Psoas muscle (tissue), 7 donors: ENCODE measurements at regions not wholly inside any gene's neighbourhood (a gene's known extent, or its start where the extent isn't known, plus 50 kb on each side); places are given as distances from the start of the nearest gene placed in this dataset.

Experiments used
- ATAC-seq, 4 donors: fragments of 200-7000 bp; cut with Tn5 transposase; one replicate each; pipeline ENCODE4 v1.9.1; 2020; ENCODE audit warnings: moderate library complexity in 3 of 4, mild to moderate bottlenecking in 2 of 4
- DNase-seq, 2 donors: peaks; one replicate each; pipeline ENCODE4 v3.0.0-alpha.2; 2020
- H3K27ac ChIP-seq: fragments of 200-600 bp; one replicate; pipeline ENCODE4 v1.8.0; 2022
- H3K27me3 ChIP-seq, 3 donors: fragments of 200-600 bp in 1 of 3; one replicate each; pipeline versions ENCODE4 v1.6.1 to v1.8.0; 2013 to 2022; ENCODE audit warnings: low read length in 2 of 3, mild to moderate bottlenecking in 2 of 3, moderate library complexity in 1 of 3; ENCODE audit not compliant: insufficient read depth in 3 of 3
- H3K36me3 ChIP-seq, 2 donors: fragments of 200-600 bp in 1 of 2; one replicate each; pipeline versions ENCODE4 v1.6.1 to v1.8.0; 2013 to 2022; ENCODE audit warnings: low read depth in 1 of 2, mild to moderate bottlenecking in 1 of 2, moderate library complexity in 1 of 2; ENCODE audit not compliant: insufficient read depth in 1 of 2
- H3K4me1 ChIP-seq: fragments of 200-600 bp; one replicate; pipeline ENCODE4 v1.8.0; 2022
- H3K4me3 ChIP-seq: fragments of 200-600 bp; one replicate; pipeline ENCODE4 v1.8.0; 2022; ENCODE audit warnings: mild to moderate bottlenecking
- H3K9me3 ChIP-seq: fragments of 200-600 bp; one replicate; pipeline ENCODE4 v1.8.0; 2022
- WGBS, 3 donors: extraction: QIAGEN DNeasy Blood & Tissue Kit; methylation state at CpG; one replicate each; pipeline versions ENCODE4 v1.1.6 to v1.1.7; 2013; 5-methylcytosine and 5-hydroxymethylcytosine counted together
- intact Hi-C, 2 donors: fragments of 100-400 bp; cut with DNase I; formaldehyde crosslinking; loops; one replicate each; pipeline versions ENCODE4 v1.11.0 to v1.14.2; 2022
- TF ChIP-seq, protein P1 (sequence below): fragments of 200-600 bp; IDR thresholded peaks from one replicate; pipeline ENCODE4 v1.8.0; 2022; ENCODE audit warnings: antibody characterized with exemption
- donor health status: healthy with polysubstance abuse.
- donor health status: DM: no; HTN: no; CAD: no; lungs with moderate emphysema.
- donor health status: Bipolar disorder and iron deficiency.
- donor health status: healthy.
- donor health status: DM: yes; HTN: yes; CAD: no.
- donor health status: DM: no; HTN: no; CAD: no.
- donor health status: DM: yes; HTN: yes; CAD: no.

GRCh38 chr5:90133941-90134340 lies 275.6 kb downstream of the CETN3 start:
- Histone ChIP-seq H3K9me3 (no peaks in the 10 kb centered on the region), H3K27me3 (no peaks in the 10 kb centered on the region), H3K4me3 (no peak overlapping the region), H3K27ac (no peak overlapping the region), H3K36me3 (no peaks in the 10 kb centered on the region), H3K4me1 (peaks cover 14% of the 10 kb centered on the region)
- TF ChIP-seq, protein P1, sequence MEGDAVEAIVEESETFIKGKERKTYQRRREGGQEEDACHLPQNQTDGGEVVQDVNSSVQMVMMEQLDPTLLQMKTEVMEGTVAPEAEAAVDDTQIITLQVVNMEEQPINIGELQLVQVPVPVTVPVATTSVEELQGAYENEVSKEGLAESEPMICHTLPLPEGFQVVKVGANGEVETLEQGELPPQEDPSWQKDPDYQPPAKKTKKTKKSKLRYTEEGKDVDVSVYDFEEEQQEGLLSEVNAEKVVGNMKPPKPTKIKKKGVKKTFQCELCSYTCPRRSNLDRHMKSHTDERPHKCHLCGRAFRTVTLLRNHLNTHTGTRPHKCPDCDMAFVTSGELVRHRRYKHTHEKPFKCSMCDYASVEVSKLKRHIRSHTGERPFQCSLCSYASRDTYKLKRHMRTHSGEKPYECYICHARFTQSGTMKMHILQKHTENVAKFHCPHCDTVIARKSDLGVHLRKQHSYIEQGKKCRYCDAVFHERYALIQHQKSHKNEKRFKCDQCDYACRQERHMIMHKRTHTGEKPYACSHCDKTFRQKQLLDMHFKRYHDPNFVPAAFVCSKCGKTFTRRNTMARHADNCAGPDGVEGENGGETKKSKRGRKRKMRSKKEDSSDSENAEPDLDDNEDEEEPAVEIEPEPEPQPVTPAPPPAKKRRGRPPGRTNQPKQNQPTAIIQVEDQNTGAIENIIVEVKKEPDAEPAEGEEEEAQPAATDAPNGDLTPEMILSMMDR = no peak
- no peak for DNase-seq
- WGBS, 3 donors = 46 to 70% (median 46%) methylated on average over 2 of the region's 2 CpGs
- intact Hi-C loops = no loop called here
- no peak for ATAC-seq

DNA sequence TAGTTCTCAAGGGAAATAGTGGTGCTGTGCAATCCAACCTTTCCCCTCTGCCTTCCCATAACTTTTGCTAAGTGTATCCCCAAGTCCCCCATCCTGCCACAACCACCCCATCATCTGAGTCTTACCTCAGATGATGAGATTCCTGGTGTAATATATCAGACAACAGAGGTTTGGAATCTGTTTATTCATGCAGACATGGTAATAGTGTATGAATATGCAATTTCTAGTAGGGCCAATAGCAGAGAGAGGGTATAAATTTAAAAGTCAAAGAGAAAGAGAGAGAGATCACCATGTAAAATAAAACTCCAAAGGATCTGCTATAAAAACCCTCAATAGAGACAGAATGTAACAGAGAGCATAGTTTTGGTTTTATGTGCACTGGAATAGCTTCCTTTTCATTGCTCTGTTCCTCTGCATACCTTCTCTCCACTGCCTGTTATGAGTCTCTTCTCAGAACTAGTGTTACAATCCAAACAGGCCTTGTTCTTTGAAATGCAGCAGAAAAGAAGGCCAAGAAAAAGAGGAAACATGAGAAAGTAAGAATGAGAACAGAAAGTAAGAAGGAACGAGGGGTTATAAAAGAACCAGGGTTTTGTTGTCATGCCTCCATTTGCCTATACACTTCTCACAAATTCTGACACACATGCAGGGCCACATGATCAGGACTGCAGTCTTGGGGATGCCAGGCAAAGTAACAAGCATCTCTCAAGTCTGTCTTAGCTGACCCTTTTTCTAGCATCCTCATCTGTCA lies 278.0 kb downstream of the CETN3 start:
- TF ChIP-seq, protein P1 = no peak
- ATAC-seq = no peak
- Histone ChIP-seq H3K27ac (no peak overlapping the region), H3K36me3 (no peaks in the 10 kb centered on the region), H3K4me1 (peaks cover 14% of the 10 kb centered on the region), H3K4me3 (no peak overlapping the region), H3K27me3 (no peaks in the 10 kb centered on the region), H3K9me3 (no peaks in the 10 kb centered on the region)
- no peak for DNase-seq
- intact Hi-C loops = no loop called here
- WGBS, 3 donors = 9 to 38% (median 24%) methylated on average over 1 of the region's 1 CpG

GRCh38 chr5:90128551-90128950 lies 281.0 kb downstream of the CETN3 start:
- Histone ChIP-seq H3K4me1 (no peaks in the 10 kb centered on the region), H3K27me3 (no peaks in the 10 kb centered on the region), H3K9me3 (no peaks in the 10 kb centered on the region), H3K36me3 (no peaks in the 10 kb centered on the region), H3K27ac (no peak overlapping the region), H3K4me3 (no peak overlapping the region)
- TF ChIP-seq, protein P1 = no peak
- DNase-seq (no peak), ATAC-seq (no peak)
- intact Hi-C loops = no loop called here
- 95 to 98% (median 97%) methylated on average over 1 of the region's 1 CpG for WGBS, 3 donors

DNA sequence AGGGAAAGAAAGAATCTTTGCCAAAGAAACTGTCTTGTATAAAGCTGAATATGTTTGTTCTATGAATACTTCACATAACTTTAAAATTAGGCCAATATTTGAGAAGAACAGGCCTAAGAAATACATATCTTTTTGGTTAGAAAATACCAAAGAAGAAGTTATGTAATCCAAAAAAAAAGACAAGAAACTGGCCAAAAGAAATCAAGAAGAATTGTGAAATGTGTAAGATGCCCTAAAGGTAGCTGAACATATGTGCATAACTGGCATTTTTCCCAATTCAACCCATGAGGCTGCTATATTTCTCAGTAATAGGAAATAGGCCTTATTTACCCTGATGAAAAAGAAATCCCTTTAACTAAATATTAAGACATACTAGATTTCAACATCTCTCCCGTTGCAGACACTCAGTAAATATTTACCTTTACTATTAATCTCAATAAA lies 290.0 kb downstream of the CETN3 start:
- H3K27me3 ChIP-seq = peaks cover 0 to 3% (median 0%) of the 10 kb centered on the region in 3 donors
- H3K27ac ChIP-seq = no peak overlapping the region
- no peak overlapping the region for H3K4me3 ChIP-seq
- no peaks in the 10 kb centered on the region for H3K36me3 ChIP-seq
- intact Hi-C loops = no loop called here
- 37 to 66% (median 64%) methylated on average over 1 of the region's 1 CpG for WGBS, 3 donors
- no peaks in the 10 kb centered on the region for H3K4me1 ChIP-seq
- TF ChIP-seq, protein P1 = no peak
- no peaks in the 10 kb centered on the region for H3K9me3 ChIP-seq
- ATAC-seq (no peak), DNase-seq (no peak)

- ATAC-seq (no peak), DNase-seq (no peak)
- 91 to 95% (median 93%) methylated on average over 1 of the region's 1 CpG for WGBS, 3 donors
- no peak overlapping the region for H3K27ac ChIP-seq
- TF ChIP-seq, protein P1 = no peak
- H3K27me3 ChIP-seq = peaks cover 0 to 3% (median 0%) of the 10 kb centered on the region in 3 donors
- no peaks in the 10 kb centered on the region for H3K36me3 ChIP-seq
- no peak overlapping the region for H3K4me3 ChIP-seq
- intact Hi-C loops = no loop called here
- no peaks in the 10 kb centered on the region for H3K4me1 ChIP-seq
- no peaks in the 10 kb centered on the region for H3K9me3 ChIP-seq
These were observed 292.6 kb downstream of the CETN3 start for GRCh38 chr5:90117005-90117404.
